ENCODE measurements at regions not wholly inside any gene's neighbourhood (a gene's known extent, or its start where the extent isn't known, plus 50 kb on each side); places are given as distances from the start of the nearest gene placed in this dataset.
"Not testable (repeated sequence)": the region's sequence is repeated elsewhere in the genome, so short reads cannot be mapped to it uniquely, and the experiment has no call there.

- DNase-seq (ENCODE audit: extremely low read depth in 1 of 2, low read depth in 1 of 2): no peak
Observed at GRCh38 chr12:97005174-97005573, 98.1 kb downstream of the NEDD1 start.

GRCh38 chr12:97005646-97006045 is 98.6 kb downstream of the NEDD1 start:
- no peak for DNase-seq (ENCODE audit: extremely low read depth in 1 of 2, low read depth in 1 of 2)

- no peak for DNase-seq (ENCODE audit: extremely low read depth in 1 of 2, low read depth in 1 of 2)
Observed at GRCh38 chr12:97006585-97006984, 99.5 kb downstream of the NEDD1 start.

GRCh38 chr12:97016163-97016562 is 109.1 kb downstream of the NEDD1 start:
- no peak for DNase-seq (ENCODE audit: extremely low read depth in 1 of 2, low read depth in 1 of 2)

- no peak for DNase-seq (ENCODE audit: extremely low read depth in 1 of 2, low read depth in 1 of 2)
Observed at GRCh38 chr12:97017213-97017612, 110.2 kb downstream of the NEDD1 start.

- no peak for DNase-seq (ENCODE audit: extremely low read depth in 1 of 2, low read depth in 1 of 2)
Observed at GRCh38 chr12:97022536-97023230, 115.6 kb downstream of the NEDD1 start.

GRCh38 chr12:97024393-97024792 is 117.3 kb downstream of the NEDD1 start:
- DNase-seq (ENCODE audit: extremely low read depth in 1 of 2, low read depth in 1 of 2): no peak

- DNase-seq (ENCODE audit: extremely low read depth in 1 of 2, low read depth in 1 of 2): no peak
Observed at GRCh38 chr12:97026901-97027300, 119.8 kb downstream of the NEDD1 start.

- DNase-seq (ENCODE audit: extremely low read depth in 1 of 2, low read depth in 1 of 2): no peak
Observed at GRCh38 chr12:97027482-97027881, 120.4 kb downstream of the NEDD1 start.

GRCh38 chr12:97038131-97038530 is 131.1 kb downstream of the NEDD1 start:
- DNase-seq (ENCODE audit: extremely low read depth in 1 of 2, low read depth in 1 of 2): no peak

- no peak for DNase-seq (ENCODE audit: extremely low read depth in 1 of 2, low read depth in 1 of 2)
Observed at GRCh38 chr12:97038834-97039233, 131.8 kb downstream of the NEDD1 start.

- no peak for DNase-seq (ENCODE audit: extremely low read depth in 1 of 2, low read depth in 1 of 2)
Observed at GRCh38 chr12:97046901-97047300, 139.8 kb downstream of the NEDD1 start.

- DNase-seq (ENCODE audit: extremely low read depth in 1 of 2, low read depth in 1 of 2): no peak
Observed at GRCh38 chr12:97047361-97047760, 140.3 kb downstream of the NEDD1 start.

GRCh38 chr12:97048421-97049035 is 141.5 kb downstream of the NEDD1 start:
- no peak for DNase-seq (ENCODE audit: extremely low read depth in 1 of 2, low read depth in 1 of 2)

- no peak for DNase-seq (ENCODE audit: extremely low read depth in 1 of 2, low read depth in 1 of 2)
Observed at GRCh38 chr12:97050509-97050908, 143.5 kb downstream of the NEDD1 start.

GRCh38 chr12:97051341-97051740 is 144.3 kb downstream of the NEDD1 start:
- DNase-seq (ENCODE audit: extremely low read depth in 1 of 2, low read depth in 1 of 2): no peak

GRCh38 chr12:97061171-97061570 is 154.1 kb downstream of the NEDD1 start:
- DNase-seq (ENCODE audit: extremely low read depth in 1 of 2, low read depth in 1 of 2): no peak

GRCh38 chr12:97063292-97063935 is 156.4 kb downstream of the NEDD1 start:
- no peak for DNase-seq (ENCODE audit: extremely low read depth in 1 of 2, low read depth in 1 of 2)

GRCh38 chr12:97075161-97075933 is 168.3 kb downstream of the NEDD1 start:
- no peak for DNase-seq (ENCODE audit: extremely low read depth in 1 of 2, low read depth in 1 of 2)

- no peak for DNase-seq (ENCODE audit: extremely low read depth in 1 of 2, low read depth in 1 of 2)
Observed at GRCh38 chr12:97075934-97076630, 169.0 kb downstream of the NEDD1 start.

- not testable (repeated sequence) for DNase-seq (ENCODE audit: extremely low read depth in 1 of 2, low read depth in 1 of 2)
Observed at GRCh38 chr12:97076912-97077311, 169.9 kb downstream of the NEDD1 start.

Data from stimulated activated CD8-positive, alpha-beta memory T cell treated with anti-CD3 and anti-CD28 coated beads, Interleukin-7, amount 100 ng/mL, for 48 hours (primary cell).